GDM1 (cell line): ENCODE measurements at regions not wholly inside any gene's neighbourhood (a gene's known extent, or its start where the extent isn't known, plus 50 kb on each side); places are given as distances from the start of the nearest gene placed in this dataset.
"Not testable (repeated sequence)": the region's sequence is repeated elsewhere in the genome, so short reads cannot be mapped to it uniquely, and the experiment has no call there.

Source experiments
- DNase-seq: peaks from one replicate; lab custom pipeline; 2025; lab: John Stamatoyannopoulos, UW

DNA sequence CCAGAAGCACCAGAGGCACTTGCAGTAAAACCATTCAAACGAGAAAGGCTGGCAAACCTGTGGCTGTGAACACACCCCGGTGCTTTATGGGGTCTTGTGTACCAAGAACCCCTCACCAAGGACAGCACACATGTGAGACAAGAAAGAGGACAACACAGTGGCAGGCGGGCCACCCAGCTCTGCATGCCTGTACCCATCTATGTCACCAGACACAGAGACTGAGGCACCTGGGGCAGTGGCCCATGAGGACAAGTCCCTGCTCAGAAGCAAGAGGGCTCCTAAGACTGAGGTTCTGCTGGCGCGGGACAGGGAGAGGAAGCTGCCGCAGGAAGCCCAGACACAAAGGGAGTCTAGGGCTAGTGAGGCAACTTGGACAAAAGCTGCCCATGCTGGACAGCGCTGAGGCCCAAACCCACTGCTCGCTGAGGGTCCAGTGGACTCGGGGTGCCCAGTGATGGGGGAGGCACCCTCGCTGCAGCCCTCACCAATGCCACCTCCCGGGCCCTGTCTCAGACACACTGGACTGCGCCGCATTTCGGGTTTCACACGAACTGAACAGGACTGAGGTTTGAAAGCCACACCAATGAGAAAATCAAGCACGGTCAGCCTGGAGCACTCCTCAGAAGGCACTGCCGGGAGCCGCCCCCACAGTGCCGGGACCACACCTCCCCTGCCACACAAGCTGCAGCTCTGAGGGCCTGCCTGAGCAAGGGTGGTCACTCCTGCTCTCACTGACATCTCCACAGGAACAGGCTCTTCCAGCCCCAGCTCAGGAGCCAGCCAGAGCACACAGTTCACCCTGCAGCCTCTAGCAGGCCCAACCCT lies 232.7 kb downstream of the TUBA3C start:
- DNase-seq: no peak

DNA sequence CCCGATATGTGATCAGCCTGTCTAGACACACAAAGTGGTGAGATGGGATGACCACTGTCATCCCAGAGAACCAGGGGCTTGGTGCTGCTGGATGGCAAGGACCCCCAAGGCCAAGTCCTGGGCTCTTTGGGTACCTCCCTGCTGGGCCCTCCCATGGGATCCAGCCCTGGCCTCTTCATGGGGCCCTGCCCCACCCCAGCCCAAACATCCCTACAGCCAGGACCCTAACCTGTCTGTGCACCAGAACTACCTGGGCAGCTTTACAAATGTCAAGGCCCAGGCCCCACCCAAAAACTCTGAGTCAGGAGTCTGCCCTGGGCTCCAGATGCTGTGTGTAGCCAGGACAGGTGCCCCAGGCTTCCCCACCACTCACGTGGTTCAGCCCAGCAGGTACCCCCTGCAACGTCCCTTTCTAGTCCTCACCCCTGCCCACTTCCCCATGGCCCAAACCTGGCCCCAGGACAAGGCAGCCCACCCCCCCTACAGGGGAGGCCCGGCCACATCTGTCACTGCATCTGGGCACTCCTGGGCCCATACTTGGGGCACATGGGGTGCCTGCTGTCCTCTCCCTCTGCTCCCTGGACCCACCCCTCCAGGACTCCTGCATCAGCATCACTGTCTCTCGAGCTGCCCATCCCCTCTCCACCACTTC lies 233.5 kb downstream of the TUBA3C start:
- no peak for DNase-seq

DNA sequence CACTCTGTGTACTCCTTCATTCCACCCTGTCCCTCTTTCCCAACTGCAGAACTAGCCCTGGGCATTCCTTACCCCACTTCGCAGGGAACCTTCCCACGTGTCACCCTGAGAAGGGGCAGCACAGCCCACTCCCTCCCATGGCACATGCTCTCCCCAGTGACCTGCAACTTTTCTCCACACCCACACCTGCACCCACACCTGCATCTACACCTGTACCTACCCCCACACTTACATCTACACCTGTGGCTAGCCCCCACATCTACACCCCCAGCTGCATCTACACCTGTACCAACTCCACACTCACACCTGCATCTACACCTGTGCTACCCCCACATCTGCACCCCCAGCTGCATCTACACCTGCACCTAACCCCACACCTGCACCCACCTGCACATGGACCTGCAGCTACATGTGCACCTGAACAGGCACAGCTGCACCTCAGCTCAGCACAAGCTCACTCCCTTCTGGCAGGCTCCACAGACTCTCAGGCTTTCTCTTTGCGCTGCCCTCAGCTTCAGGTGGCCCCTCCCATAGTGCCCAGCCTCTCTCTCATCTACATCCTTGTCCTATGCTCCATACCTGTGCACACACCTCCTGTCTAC lies 234.1 kb downstream of the TUBA3C start:
- DNase-seq: no peak

- no peak for DNase-seq
Measured at GRCh38 chr13:18946738-18947137, 234.9 kb downstream of the TUBA3C start.

- DNase-seq: no peak
Measured at GRCh38 chr13:18944501-18945068, 237.0 kb downstream of the TUBA3C start.

- no peak for DNase-seq
Measured at GRCh38 chr13:18943721-18944391, 237.8 kb downstream of the TUBA3C start.

DNA sequence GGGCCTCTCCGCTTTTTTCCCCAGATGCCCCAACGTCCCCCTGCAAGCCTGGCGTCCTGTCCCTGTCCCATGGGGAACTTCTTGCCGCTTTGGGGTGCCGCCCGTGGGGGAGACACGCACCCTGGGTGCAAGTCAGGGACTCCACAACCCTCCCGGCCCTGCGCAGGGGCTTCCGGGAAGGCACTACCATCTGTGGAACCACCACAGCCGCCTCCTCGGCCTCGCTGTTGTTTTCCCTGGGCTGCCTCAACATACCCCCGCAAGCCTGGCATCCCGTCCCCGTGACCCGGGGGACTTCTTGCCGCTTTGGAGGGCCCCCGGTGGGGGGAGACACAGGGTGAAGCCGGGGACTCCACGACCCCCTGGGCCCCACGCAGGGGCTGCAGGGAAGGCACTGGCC lies 238.4 kb downstream of the TUBA3C start:
- no peak for DNase-seq

DNA sequence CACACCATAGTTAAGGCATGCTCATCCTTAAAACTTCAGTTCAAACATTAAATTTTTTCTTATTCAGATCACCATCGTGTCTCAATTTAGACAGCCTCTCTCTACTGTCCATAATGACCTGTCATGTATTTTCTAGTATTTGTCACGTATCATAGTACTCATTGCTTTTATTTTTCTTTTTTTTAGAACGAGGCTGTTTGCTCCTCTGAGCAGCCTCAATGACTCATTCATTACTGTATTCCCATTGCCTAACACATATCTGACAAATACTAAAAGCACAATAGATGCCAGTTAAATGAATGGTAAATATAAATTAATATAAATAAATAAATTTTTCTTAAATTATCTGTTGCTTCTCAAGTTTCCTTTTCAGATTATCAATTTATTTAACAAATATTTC lies 245.5 kb downstream of the TUBA3C start:
- no peak for DNase-seq

- no peak for DNase-seq
Measured at GRCh38 chr13:18921063-18921462, 260.6 kb downstream of the TUBA3C start.

GRCh38 chr13:18905096-18905495 lies 276.5 kb downstream of the TUBA3C start:
- DNase-seq: not testable (repeated sequence)

GRCh38 chr13:18895411-18895810 lies 286.2 kb downstream of the TUBA3C start:
- DNase-seq: not testable (repeated sequence)

DNA sequence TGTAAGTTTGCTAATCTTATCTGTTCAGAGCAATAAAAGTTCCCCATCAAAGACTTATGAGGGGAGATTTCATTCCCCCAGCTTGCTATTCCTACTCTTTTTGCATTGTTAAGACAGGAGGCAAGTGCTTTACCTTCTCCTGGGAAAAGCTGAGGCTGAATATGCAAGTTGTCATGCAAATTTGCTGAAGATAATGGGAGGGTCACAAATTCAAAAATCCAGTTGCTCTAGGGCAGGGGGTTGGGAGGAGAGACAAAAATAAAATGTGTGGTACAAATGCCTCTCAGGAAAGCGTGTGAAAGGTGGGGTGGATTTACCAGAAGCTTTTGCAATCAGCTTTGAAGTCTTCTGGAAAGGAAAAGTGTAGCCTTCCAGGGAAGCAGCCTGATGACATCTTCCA lies 290.4 kb downstream of the TUBA3C start:
- not testable (repeated sequence) for DNase-seq

GRCh38 chr13:18874875-18875789 lies 306.5 kb downstream of the TUBA3C start:
- DNase-seq: not testable (repeated sequence)

DNA sequence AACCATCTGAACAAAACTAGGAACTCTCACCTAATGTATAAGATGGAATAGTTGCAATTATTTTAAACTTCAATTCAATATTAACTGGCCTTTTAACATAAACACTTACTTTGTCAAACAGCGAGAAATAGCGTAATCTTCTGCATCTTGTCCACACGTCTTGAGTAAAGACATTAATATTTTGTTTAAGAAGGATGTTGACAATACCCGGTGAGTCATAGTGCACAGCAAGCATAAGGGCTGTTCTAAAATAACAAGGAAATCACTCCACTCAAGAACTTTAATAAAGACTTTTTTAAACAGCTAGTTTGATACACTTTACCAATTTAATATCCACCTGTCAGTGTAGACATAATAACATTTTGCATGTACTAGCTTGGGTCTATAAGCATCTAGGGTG lies 311.1 kb downstream of the TUBA3C start:
- DNase-seq: not testable (repeated sequence)

GRCh38 chr13:18869365-18869764 lies 312.3 kb downstream of the TUBA3C start:
- DNase-seq: not testable (repeated sequence)

GRCh38 chr13:18837986-18838629 lies 343.5 kb downstream of the TUBA3C start:
- not testable (repeated sequence) for DNase-seq

DNA sequence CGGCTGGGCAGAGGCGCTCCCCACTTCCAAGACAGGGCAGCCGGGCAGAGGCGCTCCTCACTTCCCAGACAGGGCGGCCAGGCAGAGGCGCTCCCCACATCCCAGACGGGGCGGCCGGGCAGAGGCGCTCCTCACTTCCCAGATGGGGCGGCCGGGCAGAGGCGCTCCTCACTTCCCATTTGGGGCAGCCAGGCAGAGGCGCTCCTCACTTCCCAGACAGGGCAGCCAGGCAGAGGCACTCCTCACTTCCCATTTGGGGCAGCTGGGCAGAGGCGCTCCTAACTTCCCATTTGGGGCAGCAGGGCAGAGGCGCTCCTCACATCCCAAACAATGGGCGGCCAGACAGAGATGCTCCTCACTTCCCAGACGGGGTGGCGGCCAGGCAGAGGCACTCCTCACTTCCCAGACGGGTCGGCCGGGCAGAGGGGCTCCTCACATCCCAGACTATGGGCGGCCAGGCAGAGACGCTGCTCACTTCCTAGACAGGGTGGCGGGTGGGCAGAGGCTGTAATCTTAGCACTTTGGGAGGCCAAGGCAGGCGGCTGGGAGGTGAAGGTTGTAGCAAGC lies 344.4 kb downstream of the TUBA3C start:
- DNase-seq: not testable (repeated sequence)

GRCh38 chr13:18836371-18837178 lies 345.0 kb downstream of the TUBA3C start:
- not testable (repeated sequence) for DNase-seq

DNA sequence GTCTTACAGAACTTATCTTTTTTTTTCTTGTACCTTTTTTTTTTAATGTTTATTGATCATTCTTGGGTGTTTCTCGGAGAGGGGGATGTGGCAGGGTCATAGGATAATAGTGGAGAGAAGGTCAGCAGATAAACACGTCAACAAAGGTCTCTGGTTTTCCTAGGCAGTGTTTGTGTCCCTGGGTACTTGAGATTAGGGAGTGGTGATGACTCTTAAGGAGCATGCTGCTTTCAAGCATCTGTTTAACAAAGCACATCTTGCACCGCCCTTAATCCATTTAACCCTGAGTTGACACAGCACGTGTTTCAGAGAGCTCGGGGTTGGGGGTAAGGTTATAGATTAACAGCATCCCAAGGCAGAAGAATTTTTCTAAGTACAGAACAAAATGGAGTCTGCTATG lies 345.9 kb downstream of the TUBA3C start:
- DNase-seq: not testable (repeated sequence)
